Ascending aorta (tissue), 2 donors: ENCODE measurements at regions not wholly inside any gene's neighbourhood (a gene's known extent, or its start where the extent isn't known, plus 50 kb on each side); places are given as distances from the start of the nearest gene placed in this dataset.

Source experiments
- DNase-seq, 2 donors: peaks; one replicate each; pipeline ENCODE4 v3.0.0-alpha.2; 2019; ENCODE audit warnings: low spot score in 2 of 2
- H3K27ac ChIP-seq, 2 donors: fragments of 200-600 bp; sonication (generic); one replicate each; pipeline ENCODE4 v1.5.1; 2016 to 2017; ENCODE audit warnings: mild to moderate bottlenecking in 1 of 2
- H3K27me3 ChIP-seq: fragments of 200-600 bp; sonication (generic); one replicate; pipeline ENCODE4 v1.5.1; 2017
- H3K36me3 ChIP-seq, 2 donors: fragments of 200-600 bp; sonication (generic); one replicate each; pipeline ENCODE4 v1.5.1; 2016
- H3K4me1 ChIP-seq, 2 donors: fragments of 200-600 bp; sonication (generic); one replicate each; pipeline ENCODE4 v1.5.1; 2016 to 2017; ENCODE audit warnings: mild to moderate bottlenecking in 1 of 2
- H3K4me3 ChIP-seq, 2 donors: fragments of 200-600 bp; sonication (generic); one replicate each; pipeline ENCODE4 v1.5.1; 2016 to 2017; ENCODE audit warnings: mild to moderate bottlenecking in 1 of 2
- H3K9me3 ChIP-seq, 2 donors: fragments of 200-600 bp; sonication (generic); one replicate each; pipeline ENCODE4 v1.5.1; 2016
- intact Hi-C: fragments of 100-400 bp; cut with DNase I; formaldehyde crosslinking; loops from one replicate; pipeline ENCODE4 v1.15.1; 2023
- TF ChIP-seq, protein P1 (sequence below), 3 experiments: fragments of 200-600 bp in 2 of 3; fragments of 450-650 bp in 1 of 3; sonication (generic) in 2 of 3; IDR thresholded peaks; one replicate each; pipeline ENCODE4 v1.5.1; 2016 to 2019; ENCODE audit warnings: antibody characterized with exemption in 3 of 3, mild to moderate bottlenecking in 1 of 3, moderate library complexity in 1 of 3

DNA sequence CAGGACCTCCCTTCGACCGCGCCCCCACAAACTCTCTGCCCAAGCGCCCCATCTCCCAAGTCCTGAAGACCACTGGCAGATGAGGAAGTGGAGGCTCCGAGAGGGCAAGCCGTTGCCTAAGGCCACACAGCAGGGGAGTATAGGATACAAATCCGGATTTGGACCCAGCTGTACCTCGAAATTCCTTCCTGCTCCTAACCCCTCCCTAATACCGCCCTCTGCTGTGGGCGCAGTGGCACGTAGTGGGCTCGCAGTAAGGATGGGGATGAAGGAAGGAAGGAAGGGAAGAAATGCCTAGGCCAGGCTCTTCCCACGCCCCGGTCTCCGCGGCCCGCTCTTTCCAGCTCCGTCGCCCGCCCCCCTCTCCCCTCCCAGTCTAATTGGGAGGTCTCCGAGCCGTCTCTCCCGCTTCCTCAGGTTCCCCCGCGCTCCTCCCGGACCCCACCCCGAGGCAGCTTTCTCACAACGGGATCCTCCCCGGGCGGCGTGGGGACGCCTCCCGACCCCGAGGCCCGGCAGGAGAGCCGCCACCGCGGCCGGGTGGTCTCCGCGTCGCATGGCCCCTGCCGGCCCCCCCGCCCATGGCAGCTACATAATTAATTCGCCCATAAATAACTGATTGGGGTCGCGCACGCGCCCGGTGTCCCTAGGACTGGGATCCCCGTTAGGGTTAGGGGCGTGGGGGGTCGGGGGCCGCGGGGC lies 138.9 kb downstream of the C9orf50 start:
- peak overlapping the region; percentile 54 to 63 for H3K4me3 ChIP-seq
- no peaks in the 10 kb centered on the region for H3K9me3 ChIP-seq
- no peaks in the 10 kb centered on the region for H3K36me3 ChIP-seq
- TF ChIP-seq, protein P1, sequence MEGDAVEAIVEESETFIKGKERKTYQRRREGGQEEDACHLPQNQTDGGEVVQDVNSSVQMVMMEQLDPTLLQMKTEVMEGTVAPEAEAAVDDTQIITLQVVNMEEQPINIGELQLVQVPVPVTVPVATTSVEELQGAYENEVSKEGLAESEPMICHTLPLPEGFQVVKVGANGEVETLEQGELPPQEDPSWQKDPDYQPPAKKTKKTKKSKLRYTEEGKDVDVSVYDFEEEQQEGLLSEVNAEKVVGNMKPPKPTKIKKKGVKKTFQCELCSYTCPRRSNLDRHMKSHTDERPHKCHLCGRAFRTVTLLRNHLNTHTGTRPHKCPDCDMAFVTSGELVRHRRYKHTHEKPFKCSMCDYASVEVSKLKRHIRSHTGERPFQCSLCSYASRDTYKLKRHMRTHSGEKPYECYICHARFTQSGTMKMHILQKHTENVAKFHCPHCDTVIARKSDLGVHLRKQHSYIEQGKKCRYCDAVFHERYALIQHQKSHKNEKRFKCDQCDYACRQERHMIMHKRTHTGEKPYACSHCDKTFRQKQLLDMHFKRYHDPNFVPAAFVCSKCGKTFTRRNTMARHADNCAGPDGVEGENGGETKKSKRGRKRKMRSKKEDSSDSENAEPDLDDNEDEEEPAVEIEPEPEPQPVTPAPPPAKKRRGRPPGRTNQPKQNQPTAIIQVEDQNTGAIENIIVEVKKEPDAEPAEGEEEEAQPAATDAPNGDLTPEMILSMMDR (IDR thresholded peaks at IDR 0.05) = peak in 2 of 3 experiments; percentile 18 to 47
- DNase-seq = no peak
- peak overlapping the region; percentile 98 to 100 for H3K27ac ChIP-seq
- H3K4me1 ChIP-seq = peaks cover 24 to 56% of the 10 kb centered on the region in 2 donors
- intact Hi-C loops = loop anchor here (1.0 to 5.0 kb wide), 3 partner anchors 147 to 343 kb away; no protein-coding TSS in a partner anchor
- H3K27me3 ChIP-seq = no peaks in the 10 kb centered on the region

DNA sequence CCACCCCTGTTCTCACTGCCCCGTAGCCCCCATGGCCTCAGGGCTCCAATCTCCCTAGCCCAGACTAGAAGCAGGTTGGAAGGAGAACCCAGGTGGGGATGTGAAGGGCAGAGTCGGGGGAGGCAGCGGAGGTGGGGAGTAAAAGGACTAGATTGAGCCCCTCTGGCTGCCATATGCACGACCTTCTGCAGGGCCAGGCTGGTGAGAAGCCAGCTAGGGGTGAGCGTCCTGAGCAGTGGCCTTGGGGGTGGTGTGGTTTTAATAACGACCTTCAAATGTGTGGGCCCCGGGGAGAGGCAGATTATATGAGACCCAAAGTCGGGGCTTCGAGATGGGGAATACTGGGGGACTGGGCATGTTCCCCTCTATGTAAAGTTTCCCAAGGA lies 139.5 kb downstream of the C9orf50 start:
- Histone ChIP-seq H3K4me3 (peak overlapping the region in 1 of 2 donors; percentile 54), H3K4me1 (peaks cover 21 to 52% of the 10 kb centered on the region in 2 donors)

DNA sequence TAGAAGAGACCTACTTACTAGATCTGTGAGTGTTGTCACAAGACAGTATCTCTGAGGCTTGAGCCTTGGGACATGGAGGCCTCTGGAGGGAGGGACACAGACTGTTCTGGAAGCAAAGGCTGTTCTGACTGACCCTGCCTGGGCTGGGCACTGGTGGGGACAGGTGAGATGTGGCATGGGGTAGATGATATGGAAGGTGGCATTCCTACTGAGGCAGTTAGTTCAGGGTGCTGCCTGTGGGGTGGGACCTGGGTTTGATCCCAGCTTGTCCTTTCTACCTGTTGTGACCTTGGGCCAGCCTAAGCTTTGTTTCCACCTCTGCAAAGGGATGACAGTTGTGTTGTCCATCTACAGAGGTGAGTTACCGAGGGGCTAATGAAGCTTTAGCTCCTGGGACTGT lies 140.2 kb downstream of the C9orf50 start:
- TF ChIP-seq, protein P1 (IDR thresholded peaks at IDR 0.05) = no peak
- Histone ChIP-seq H3K9me3 (no peaks in the 10 kb centered on the region), H3K27ac (peak overlapping the region; percentile 98 to 100), H3K36me3 (no peaks in the 10 kb centered on the region), H3K27me3 (no peaks in the 10 kb centered on the region), H3K4me3 (no peak overlapping the region), H3K4me1 (peaks cover 16 to 46% of the 10 kb centered on the region in 2 donors)
- DNase-seq = no peak
- intact Hi-C loops = loop anchor here (5.0 kb wide), 1 partner anchor 222 kb away; no protein-coding TSS in a partner anchor

More for the DNA sequence above, 139.5 kb downstream of the C9orf50 start:
- Histone ChIP-seq H3K27me3 (no peaks in the 10 kb centered on the region), H3K27ac (peak overlapping the region; percentile 98 to 100), H3K36me3 (no peaks in the 10 kb centered on the region), H3K9me3 (no peaks in the 10 kb centered on the region)
- TF ChIP-seq, protein P1 (IDR thresholded peaks at IDR 0.05) = no peak
- no peak for DNase-seq
- intact Hi-C loops = loop anchor here (5.0 kb wide), 1 partner anchor 221 kb away; no protein-coding TSS in a partner anchor

GRCh38 chr9:129480227-129480626 lies 140.7 kb downstream of the C9orf50 start:
- no peaks in the 10 kb centered on the region for H3K27me3 ChIP-seq
- TF ChIP-seq, protein P1 (IDR thresholded peaks at IDR 0.05) = peak in 1 of 3 experiments; percentile 12
- H3K27ac ChIP-seq = peak overlapping the region; percentile 98 to 100
- peaks cover 12 to 41% of the 10 kb centered on the region in 2 donors for H3K4me1 ChIP-seq
- no peak for DNase-seq
- intact Hi-C loops = loop anchor here (5.0 kb wide), 1 partner anchor 222 kb away; no protein-coding TSS in a partner anchor
- H3K4me3 ChIP-seq = no peak overlapping the region
- H3K36me3 ChIP-seq = no peaks in the 10 kb centered on the region
- no peaks in the 10 kb centered on the region for H3K9me3 ChIP-seq

- Histone ChIP-seq H3K4me1 (peaks cover 12 to 36% of the 10 kb centered on the region in 2 donors), H3K27ac (peak overlapping the region; percentile 98 to 100), H3K27me3 (no peaks in the 10 kb centered on the region), H3K36me3 (no peaks in the 10 kb centered on the region), H3K4me3 (no peak overlapping the region), H3K9me3 (no peaks in the 10 kb centered on the region)
- DNase-seq = no peak
- intact Hi-C loops = loop anchor here (5.0 kb wide), 1 partner anchor 223 kb away; no protein-coding TSS in a partner anchor
- TF ChIP-seq, protein P1 (IDR thresholded peaks at IDR 0.05) = no peak
Measured at GRCh38 chr9:129479631-129480011, 141.3 kb downstream of the C9orf50 start.
